NCI-H748 (cell line): ENCODE measurements at regions not wholly inside any gene's neighbourhood (a gene's known extent, or its start where the extent isn't known, plus 50 kb on each side); places are given as distances from the start of the nearest gene placed in this dataset.
"Not testable (repeated sequence)": the region's sequence is repeated elsewhere in the genome, so short reads cannot be mapped to it uniquely, and the experiment has no call there.

Experiments
- DNase-seq: peaks from one replicate; lab custom pipeline; 2025; ENCODE audit not compliant: unreplicated experiment; lab: John Stamatoyannopoulos, UW

DNA sequence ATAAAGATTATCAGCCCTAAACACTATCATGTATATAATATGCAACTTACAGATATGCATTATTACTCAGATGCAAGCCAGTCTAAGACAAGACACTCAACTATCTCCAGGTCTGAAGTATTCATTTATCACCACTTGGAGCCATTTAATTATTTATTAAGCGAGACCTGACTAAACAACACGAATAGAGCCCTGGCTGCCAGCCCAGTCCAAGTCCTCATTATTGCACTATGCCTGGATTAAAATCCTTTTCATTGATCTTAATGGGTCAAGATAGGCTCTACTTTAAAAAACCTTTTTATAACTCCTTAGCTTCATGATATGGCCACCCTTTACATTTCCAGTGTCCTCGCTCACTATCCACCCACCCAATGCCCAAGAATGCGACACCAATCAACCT lies 183.1 kb upstream of the MARCKS start:
- peak; percentile 39 for DNase-seq

DNA sequence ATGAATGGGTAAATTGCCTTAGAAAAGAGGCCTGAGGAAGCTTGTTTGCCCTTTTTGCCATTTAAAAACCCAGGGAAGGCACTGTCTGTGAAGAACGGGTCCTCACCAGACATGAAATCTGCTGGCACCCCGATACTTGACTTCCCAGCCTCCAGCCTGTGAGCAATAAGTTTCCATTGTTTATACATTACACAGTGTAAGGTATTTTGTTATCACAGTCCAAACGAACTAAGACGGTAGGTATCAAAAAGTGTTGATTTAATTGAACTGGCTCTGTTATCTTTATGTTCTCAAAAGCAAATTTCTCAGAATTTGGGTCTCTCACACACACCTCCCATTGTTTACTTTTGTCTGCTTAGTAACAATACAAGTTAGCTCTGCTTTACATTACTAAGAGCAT lies 181.1 kb upstream of the MARCKS start:
- DNase-seq: no peak

DNA sequence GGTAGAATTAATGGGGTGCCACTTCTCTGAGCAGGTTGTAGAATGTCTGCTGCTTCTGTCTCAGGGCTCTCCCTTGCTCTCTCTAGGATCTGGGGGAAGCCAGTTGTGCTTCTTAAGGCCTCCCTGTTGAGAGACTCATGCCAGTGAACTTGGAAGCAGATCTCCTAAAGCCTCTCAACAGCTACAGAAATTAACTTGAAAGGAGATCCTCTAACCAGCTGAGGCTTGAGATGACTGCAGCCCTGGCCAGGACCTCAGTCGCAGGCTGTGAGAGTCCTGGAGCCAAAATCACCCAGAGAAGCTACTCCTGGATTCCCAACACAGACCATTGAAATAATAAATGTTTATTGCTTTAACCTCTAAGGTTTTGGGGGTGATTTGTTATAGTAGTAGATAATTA lies 180.2 kb upstream of the MARCKS start:
- no peak for DNase-seq

DNA sequence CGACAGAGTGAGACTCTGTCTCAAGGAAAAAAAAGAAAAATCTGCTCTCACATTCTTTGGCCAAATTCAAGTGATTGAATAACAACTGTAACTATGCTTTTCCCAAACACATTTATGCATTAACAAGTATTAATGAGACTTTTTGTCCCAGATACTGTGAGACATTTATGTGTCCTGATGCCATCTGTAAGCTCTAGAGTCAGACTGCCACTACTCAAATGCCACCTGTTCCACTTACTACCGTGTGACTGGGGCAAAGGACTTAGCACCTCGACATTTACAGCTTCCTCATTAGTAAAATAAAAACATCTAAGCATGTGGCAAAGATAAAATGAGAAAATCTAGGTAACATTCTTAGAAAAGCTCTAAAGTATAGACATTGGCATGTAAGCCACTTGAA lies 178.1 kb upstream of the MARCKS start:
- DNase-seq: no peak

DNA sequence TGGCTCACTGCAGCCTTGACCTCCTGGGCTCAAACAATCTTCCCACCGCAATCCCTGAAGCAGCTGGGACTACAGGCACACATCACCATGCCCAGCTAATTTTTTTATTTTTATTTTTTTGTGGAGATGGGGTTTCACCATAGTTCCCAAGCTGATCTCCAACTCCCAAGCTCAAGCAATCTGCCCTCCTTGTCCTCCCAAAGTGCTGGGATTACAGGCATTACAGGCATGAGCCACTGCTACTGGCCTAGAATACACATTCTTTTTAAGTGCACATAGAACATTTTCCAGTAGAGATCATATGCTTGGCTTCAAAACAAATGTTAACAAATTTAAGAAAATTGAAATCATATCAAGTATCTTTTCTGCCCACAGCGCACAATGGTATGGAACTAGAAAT lies 176.8 kb upstream of the MARCKS start:
- DNase-seq: no peak

DNA sequence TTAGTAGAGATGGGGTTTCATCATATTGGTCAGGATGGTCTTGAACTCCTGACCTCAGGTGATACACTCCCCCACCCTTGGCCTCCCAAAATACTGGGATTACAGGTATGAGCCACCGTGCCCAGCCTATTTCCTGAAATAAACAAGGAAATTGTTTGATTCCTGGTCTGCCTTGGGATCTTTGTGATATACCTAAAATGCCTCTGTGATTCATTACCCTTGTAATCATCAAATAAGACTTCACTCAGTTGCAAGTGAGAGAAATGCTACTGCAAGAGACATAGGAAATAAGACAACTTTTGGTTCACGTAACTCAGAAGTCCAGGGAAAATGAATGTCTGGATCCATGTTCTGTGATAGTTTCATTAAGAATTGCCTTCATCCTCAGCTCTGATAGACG lies 173.2 kb upstream of the MARCKS start:
- DNase-seq: no peak

DNA sequence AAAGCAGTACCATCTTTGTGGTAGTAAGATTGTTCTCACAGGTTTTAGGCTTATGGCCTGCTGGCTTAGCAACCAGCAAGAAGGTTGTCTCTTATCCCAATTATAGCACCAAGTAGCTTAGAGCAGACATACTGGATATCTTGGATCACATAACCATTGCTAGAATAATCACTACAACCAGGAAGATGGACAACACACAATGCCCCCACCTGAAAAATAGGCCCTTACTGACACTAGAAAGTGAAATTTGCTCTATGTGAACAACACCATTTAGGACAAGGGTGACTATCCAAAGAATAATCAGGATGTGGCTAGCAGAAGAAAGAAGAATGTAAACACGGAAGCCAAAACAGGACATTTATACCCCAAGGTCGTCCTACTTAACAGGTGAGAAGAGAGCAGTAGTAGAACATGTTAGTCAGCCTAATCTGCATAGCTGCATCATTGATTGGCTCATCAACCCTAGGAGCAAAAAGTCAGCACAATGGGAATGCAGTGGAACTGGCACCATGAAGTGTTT lies 172.7 kb upstream of the MARCKS start:
- DNase-seq: no peak

DNA sequence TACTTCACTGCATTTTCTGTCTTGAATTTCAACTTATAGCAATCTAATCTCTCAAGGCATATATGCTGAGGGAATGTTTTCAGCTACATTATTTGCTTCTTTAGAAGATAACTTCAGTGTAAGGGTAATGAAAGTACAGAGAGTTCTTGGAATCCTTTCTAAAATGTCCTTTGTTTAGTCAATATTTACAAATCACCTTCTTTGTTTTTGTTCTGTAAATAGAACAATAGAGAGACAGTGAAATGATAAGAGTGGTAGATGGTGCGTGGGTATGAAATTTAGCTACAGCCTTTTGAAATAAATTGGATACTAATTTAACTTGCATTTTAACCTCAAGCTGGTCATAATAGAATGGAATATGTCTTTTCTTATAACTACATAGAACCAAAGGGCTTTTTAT lies 171.1 kb upstream of the MARCKS start:
- DNase-seq: no peak

DNA sequence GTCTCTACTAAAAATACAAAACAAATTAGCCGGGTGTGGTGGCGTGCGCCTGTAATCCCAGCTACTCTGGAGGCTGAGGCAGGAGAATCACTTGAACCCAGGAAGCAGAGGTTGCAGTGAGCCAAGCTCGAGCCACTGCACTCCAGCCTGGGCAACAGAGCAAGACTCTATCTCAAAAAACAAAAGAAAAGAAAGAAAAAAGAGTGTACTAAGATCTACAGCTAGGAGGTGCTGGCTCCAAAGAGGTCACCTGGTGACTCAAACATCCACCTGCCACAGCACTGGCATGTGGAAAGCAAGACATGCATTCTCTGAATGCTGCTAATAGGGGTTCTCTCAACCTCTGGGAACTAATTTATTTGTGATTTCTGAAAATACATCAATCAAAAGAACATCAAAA lies 167.5 kb upstream of the MARCKS start:
- not testable (repeated sequence) for DNase-seq

DNA sequence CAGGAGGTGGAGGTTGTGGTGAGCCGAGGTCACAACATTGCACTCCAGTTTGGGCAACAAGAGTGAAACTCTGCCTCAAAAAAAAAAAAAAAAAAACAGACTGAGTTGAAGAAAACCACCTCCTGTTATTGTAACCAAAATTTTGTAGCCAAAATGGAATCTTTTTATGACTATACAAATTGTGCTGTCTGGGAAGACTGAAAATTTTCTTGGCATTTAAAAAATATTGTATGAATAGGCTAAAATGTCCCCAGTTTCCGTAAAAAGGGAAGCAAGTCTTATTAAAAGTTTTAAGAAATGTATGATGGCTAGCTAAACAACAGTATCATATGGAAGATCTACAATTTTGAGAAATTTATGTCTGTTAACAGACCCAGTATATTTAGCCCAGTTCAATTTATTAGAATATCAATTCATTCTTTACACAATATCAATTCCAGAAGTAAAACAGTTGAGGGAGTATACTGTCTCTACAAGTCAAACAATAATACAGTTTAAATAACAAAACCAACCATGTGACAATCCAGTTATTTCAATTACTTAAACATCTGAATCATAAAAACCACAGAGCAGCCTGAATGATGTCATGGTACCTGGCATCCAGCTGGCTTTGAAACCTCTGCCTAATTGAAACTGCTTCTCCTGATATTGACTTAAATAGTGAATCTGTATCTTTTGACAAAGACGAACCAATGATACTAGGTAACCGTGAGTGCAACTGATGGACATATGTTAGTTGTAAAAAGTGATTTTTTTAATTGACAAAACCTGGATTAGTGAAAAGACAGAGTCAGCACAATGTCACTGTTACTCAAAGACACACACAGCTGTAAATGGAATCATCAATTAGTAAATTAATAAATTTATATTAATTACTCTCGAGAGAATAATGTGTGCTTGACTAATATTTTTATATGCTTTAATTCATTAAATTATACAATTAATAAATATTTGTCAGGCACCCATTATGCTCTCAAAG lies 166.6 kb upstream of the MARCKS start:
- peak; percentile 49 for DNase-seq

DNA sequence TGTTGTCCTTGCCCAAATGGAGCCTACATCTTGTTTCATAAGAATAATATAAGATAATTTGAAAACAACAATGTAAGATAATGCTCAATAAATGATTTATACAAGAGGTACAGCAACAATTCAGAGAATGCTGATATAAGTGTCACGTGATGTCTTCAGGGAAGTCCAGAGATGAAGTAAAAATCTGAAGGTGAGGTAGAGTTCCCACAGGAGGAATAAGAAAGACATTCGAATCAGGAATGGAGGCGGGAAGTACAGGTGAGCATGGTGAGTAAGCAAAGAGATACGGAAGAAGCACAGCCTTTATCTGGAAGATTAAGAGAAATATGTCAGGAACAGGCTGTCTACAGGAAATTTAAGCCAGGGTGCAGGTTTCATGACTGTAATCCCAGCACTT lies 165.9 kb upstream of the MARCKS start:
- no peak for DNase-seq

DNA sequence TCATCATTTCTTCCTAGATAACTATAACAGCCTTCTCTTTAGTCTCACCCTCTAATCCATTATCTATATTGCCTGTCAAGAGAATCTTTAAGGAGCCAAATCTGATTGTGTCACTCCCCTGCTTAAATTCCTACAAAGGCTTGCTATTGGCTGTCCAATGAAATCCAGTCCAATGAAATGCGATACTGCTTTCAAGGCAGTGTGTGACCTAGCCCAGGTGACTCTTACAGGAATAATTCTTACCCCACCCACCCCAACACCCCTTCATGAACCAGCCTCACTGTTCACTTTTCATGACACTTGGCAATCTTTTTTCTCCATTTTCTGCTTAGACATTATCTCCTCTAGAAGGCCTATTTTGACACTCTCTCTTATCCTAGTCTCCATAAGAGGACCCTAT lies 163.3 kb upstream of the MARCKS start:
- DNase-seq: peak; percentile 40

DNA sequence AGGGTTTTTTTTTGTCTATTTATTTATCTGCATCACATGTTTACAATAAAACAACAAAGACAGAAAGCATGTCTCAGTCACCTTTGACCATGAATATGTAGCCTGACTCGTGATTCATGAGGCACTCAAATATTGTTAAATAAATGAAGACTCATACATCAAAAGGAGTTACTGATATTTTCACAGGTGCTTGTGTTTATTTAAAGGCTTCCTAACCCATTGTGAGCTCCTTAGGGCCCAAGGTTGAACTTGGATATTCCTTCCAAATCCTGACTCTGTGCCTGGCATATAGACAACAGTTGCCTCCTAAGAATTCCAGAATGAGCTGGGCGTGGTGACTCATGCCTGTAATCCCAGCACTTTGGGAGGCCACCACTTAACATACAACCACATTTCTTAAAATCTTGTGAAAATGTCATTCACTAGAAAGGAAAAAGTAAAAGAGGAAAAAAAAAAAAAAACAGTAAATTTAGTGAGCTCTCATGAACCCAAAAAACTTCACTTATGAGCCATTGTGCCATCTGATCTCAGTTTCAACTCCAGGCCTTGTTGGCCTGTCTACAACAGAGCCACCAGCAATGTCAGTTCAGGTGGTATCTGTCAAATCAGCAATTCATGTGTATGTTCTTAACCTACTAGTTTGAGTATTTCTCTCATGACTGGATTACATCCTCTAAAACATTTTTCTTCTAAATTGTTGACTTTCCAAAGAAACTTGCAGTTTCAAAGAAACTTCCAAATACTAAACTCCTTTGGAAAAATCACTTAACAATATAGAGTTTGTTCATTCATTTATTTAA lies 162.7 kb upstream of the MARCKS start:
- no peak for DNase-seq

DNA sequence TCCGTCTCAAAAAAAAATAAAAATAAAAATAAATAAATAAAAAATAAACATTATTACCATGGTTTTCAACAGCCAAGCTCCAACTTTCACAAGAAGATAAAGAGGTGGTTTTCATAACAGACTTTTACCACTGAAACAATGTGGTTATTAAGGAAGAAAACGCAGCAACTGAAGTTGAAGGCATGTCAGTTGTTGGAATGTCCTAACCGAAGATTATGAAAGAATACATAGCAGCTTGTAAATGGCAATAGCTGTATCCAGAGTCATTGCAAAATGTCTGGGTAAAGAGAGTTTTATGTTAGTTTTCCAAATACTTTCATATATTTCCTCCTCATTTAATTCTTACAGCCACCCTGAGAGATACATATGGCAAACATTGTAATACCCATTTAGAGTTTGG lies 161.6 kb upstream of the MARCKS start:
- no peak for DNase-seq

DNA sequence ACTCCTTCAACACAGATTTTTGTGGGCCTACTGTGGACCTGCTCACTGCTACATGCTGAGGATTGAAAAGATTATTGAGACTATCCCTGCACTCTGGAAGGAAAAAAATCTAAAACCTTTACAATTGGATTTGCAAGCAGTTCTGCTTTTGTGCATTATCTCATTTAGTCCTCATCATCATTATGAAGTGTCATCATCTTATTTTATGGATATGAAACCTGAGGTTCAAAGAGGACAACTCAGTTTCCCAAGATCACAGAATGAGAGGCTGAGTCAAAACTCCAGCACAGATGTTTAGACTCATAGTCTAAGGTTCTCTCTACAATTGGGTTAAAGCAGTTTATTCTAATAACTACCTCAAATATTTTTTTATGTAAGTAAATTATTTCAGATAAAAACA lies 160.2 kb upstream of the MARCKS start:
- DNase-seq: no peak

DNA sequence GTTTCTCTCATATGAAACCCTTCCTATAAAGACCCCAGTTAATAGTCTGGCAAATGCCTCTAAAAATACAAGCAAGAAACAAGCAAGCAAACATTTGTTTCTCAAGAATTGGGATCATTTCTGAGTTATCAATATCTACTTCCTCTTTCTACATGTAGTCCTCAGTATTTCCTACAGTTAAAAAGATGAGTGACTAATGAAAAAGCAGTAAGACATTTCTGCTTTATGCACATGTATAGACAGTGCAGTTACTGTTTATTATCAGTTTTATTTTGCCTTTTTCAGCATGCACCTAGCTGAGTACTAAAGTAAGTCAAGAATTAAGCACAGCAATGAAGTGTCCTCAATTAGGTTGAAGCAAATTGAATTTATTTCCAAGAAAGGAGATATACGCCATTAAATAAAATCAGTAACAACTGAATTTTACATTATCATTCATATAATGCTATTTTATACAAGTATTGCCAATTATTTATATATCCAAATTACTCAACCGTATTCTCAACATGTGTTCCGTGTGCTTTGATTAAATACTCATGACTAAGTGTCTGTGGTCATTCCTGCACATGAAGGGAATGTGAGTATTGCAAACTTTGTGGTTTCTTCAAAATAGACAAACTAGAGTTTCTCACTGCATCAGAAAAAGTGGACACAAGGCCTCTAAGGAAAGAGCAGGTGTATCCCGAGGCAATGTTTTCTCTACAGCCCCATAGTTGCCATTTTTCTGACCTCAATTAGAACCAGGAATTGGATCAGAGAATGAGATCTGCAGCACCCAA lies 159.3 kb upstream of the MARCKS start:
- no peak for DNase-seq

DNA sequence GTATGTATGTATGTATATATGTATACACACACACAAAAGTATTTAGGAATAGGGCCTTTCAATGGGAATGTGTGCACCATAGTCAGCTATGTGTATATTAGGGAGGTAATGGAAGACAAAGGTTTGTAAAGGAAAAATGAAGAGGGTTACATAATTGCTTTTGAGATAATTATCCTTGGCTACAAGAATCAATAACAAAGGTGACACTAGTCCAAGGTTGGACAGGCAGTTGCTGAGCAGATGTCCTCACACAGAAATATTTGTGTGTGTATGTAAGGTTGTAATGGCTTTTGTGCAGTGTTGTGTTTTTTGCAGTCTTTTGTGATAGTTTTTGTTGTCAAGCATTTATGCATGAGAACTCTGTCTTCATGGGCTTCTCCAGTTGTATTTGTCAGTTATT lies 157.9 kb upstream of the MARCKS start:
- DNase-seq: peak; percentile 37

DNA sequence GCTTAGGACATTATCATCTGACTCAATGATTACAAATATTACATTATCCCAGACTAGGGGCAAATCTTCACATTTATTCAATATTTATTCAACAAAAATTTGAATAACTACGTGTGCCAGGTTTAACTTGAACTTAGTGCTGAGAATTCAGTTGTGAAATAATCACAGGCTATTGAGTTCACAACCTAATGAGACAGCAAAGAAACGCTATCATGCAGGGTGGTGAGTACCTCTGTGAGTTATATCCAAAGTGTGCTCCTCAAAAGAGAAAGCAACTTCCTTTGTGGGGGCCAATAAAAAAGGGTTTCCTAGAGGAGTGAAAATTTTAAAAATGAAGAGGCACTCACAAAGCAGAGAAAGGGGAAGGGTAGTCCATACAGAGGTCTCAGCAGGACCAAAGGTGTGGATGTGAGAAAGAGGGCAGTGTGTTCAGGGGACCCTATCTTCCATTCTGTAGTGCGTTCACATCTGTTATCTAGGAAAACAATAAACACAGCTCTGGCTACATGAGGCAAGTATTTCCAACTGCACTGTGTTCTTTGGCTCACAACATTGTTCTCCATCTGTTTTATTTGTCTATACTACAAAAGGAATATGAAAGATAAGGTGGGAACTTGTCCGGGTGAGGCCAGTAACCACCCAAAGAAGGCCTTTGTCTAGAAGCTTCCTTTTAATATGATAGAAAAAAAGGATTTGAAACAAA lies 155.4 kb upstream of the MARCKS start:
- no peak for DNase-seq

DNA sequence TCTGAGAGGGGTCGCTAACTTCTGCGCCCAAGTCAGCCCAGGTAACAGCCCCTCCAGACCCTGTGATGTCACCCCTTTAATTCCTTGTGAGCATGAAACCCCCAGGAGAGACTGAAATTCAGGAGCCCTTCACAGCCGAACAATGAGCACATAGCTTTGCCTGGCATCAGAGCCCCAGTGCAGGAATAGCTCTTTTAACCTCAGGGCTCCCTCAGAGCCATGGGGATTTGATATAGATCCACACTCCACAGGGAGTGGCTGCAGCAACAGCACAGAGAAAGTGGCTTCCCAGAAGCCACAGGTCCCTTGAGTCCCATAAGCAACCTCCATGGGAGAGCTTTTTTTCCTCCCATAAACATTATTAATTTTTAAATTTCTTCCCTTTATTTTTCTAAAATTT lies 150.0 kb upstream of the MARCKS start:
- no peak for DNase-seq

DNA sequence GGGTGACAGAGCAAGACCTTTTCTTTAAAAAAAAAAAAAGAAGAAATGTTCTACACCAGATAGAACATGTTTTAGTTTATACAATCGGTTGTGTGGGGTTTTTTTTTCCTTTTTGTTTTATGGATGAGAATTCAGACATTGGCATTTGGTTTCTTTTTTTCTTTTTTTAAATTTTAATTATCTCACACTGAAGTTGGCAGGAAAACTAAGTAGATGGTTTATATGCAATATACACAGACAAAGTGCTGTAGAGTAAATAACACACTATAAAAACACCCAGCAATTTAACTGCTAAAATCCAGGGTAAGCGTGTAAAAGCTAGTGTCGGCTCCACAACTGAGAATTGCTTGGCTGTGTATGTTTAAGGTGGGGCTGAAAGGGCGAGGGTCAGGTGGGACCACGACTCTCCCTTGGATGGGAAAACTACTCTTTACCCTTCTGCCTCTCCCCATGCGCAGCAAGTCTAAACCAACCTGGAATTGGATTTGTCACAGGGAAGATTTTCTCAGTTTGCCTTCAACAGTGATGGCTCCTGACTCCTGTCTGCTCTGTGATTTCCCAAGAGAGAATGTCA lies 147.1 kb upstream of the MARCKS start:
- DNase-seq: peak; percentile 43
